ENCODE measurements at regions not wholly inside any gene's neighbourhood (a gene's known extent, or its start where the extent isn't known, plus 50 kb on each side); places are given as distances from the start of the nearest gene placed in this dataset.
A peak's percentile ranks its signal among the peaks of the same experiment; 100 is the strongest.
"Not testable (repeated sequence)": the region's sequence is repeated elsewhere in the genome, so short reads cannot be mapped to it uniquely, and the experiment has no call there.

GRCh38 chr2:64888591-64889309 lies 100.4 kb upstream of the SLC1A4 start:
- DNase-seq: peak; percentile 44

DNA sequence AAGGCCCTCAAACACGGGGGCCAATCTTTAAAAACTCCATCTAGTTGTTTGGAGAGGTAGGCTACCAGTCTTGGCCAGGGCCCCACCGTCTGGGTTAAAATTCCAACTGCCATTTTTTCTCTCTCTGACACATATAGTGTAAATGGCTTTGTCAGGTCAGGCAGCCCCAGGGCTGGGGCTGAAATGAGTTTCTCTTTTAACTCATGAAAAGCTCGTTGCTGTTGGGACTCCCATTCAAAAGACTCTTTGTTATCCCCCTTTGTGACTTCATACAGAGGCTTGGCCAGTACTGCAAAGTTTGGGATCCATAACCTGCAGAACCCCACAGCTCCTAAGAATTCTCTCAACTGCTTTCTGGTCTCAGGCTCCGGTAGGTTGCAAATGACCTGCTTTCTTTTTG lies 99.4 kb upstream of the SLC1A4 start:
- DNase-seq: no peak

DNA sequence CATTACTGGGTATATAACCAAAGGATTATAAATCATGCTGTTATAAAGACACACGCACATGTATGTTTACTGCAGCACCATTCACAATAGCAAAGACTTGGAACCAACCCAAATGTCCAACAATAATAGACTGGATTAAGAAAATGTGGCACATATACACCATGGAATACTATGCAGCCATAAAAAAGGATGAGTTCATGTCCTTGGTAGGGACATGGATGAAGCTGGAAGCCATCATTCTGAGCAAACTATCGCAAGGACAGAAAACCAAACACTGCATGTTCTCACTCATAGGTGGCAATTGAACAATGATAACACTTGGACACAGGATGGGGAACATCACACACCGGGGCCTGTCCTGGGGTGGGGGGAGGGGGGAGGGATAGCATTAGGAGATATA lies 92.6 kb upstream of the SLC1A4 start:
- not testable (repeated sequence) for DNase-seq

DNA sequence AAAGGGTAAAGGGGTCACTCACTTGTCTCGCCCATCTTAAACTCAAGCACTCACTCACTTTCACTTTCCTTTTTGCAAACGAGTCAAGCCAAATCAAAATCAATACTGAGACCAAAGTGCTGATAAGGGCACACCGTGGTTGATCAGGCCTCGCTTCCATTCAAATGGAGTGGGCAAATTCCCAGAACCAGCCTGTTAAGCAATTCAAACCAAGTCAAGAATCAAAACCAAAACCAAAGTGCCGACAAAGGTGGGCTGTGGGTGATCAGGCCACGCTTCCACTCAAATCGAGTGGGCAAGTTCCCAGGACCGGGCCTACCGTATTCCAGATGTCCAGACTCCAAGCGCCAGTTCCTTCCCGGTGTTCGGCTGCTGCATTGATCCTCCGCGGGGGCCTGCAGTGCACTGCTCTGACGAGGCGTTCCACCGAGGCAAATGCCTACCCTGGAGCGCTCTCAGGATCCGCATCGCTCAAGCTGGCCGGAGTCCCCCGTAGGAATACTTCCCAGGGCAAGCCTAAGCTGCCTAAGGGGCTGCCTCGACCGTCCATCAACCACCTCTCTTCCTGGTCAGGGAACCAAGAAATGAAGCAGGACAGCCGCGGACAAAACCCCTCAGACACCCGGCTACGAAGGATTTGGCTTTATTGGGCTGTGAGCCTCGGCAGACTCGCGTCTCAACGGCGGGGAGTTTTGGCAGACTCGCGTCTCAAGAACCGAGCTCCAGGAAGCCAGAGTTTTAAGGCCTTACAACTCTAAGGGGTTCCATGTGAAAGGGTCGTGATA lies 89.9 kb upstream of the SLC1A4 start:
- DNase-seq: no peak

DNA sequence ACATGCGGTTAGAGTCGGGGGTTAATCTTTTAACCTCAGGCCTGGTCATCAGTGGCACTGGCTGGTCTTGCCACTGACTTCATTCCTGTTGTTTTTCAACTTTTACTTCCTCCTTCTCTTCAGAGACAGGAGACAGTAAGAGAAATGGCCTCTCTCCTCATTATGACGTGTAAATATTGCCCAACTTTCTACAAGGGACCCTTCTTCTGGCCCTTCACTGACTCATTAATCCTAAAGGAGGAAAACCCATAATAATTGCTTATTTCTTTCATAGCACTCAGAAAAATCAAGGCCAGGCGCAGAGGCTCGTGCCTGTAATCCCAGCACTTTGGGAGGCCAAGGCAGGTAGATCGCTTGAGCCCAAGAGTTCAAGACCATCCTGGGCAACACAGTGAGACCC lies 89.3 kb upstream of the SLC1A4 start:
- not testable (repeated sequence) for DNase-seq

DNA sequence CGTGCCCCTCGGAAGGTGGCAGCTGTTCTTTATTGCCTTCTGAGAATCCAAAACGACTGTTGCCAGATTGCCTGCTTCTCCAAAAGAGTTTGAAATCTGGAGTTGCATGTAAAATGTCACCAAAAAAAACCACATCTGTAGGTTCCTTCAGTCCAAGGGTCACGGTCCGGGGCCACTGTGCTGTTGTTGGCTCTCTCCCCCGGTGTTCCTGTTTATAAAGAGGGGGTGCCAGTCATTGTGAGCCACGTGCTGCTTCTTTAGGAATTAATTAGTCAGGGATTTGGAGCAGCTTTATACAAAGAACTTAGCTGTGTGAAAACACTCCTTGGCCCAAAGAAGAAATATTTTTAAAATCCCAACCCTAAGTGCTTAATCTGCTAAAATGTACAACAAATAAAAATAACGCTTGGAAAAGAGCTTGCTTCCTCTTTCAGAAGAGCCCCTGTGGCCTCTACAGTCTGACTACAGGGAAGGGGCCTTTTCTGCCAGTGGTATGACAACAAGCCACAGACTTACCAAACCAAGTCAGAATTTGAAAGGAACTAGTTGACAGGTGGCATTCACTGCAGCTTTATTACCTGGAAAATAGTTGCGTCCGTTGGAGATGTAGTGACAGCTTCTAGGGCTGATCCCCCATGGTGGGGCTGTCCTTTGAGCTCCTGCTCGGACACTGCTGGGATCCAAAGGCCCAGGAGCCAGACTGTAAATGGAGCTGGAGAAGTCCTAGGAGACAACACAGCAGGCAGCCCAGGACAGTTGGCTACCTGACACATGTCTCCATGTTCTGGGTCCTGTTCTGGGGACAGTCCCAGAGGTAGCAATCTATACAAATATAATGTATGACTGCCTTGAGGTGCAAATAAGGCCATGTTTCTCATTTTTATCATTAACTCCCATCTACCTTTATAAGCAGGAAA lies 84.5 kb upstream of the SLC1A4 start:
- no peak for DNase-seq

DNA sequence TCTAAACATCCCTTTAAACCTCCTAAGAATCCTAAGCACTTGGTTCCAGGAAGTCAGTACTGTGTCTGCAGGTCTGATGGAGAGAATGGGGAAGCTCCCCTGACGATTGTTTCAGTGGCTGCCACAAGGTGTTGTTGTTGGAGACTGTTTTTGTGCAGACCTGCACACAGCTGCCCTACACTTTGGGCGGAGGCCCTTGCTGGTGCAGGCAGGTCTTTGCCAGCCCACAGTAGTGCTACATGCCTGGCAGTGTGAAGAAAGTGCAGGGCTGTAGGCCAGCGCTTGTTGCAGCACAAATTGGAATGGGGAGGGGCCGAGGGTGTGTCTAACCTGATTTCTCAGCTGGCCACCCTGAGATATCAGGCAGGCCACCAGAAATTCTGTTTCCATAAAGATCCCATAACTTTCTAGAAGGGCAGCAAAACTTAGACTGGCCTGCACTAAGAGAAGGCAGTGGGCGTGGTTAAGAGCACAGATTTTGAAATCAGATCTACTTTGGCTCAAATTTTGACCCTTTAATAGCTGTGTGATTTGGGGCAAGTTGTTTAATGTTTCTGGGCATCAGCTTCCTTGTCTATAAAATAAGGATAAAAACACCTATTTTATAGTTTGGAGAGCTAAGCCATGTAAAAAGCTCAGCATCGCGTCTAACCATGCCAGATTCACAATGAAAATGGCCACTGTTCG lies 83.7 kb upstream of the SLC1A4 start:
- DNase-seq: no peak

GRCh38 chr2:64906853-64907536 lies 82.2 kb upstream of the SLC1A4 start:
- DNase-seq: no peak

DNA sequence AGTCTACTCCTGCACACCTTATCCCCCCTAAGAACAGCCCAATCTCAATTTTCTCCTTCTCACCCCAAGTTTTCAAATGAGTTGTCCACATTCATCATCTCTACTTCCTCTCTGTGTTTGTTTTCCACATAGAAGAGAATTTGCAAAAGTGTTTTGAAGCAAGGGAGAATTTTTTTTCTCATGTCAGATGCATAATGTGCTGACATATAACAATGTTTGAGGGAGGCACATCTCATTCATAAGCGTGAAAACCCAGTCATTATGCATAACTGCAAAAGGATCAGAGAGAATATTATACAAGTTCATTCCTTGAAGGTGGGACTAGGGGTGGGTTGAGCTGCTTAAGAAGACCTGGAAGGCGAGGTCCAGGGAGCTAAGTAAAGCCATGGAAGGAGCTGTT lies 80.8 kb upstream of the SLC1A4 start:
- DNase-seq: no peak

DNA sequence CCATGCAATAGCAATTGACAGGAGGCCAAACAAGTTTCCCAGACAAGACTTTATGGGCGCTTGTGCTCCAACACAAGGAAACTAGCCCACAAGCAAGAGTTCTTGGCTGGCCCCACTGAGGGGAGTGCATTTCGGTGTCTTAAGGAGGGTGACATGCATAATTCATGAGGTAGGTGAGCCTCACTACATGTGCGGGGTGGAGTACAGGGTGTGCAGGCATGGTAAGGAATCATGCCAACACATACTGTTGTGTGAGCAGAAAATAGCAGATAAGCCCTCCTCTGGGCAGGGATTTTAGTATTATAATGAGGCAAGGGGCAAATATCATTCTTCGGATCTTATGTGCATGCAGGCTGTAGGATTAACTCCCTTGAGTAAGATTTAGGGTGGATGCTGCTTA lies 78.7 kb upstream of the SLC1A4 start:
- DNase-seq: no peak

DNA sequence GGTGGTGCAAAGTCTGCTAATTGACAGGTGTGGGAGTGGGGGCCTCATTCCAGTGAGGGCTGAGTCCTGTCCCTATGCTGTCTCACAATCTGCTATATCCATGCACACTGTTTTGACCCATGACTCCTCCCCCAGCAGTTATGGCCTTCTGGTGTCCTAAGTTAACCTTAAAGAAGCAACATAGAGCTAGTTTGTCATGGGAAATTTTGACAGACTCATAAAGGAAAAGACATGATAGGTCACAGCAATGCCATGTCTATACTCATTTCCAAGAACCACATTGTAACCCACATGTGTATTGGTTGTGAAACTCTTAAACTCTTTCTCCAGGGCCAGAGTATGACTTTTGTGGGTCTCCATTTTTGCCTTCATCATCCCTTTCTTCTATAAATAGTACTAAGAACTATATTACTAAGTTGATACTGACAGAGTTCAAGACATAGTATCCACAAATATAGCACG lies 78.2 kb upstream of the SLC1A4 start:
- DNase-seq: no peak

GRCh38 chr2:64913357-64913869 lies 75.8 kb upstream of the SLC1A4 start:
- peak; percentile 60 for DNase-seq

GRCh38 chr2:64914247-64914646 lies 75.0 kb upstream of the SLC1A4 start:
- no peak for DNase-seq

GRCh38 chr2:64914735-64915509 lies 74.3 kb upstream of the SLC1A4 start:
- DNase-seq: no peak

DNA sequence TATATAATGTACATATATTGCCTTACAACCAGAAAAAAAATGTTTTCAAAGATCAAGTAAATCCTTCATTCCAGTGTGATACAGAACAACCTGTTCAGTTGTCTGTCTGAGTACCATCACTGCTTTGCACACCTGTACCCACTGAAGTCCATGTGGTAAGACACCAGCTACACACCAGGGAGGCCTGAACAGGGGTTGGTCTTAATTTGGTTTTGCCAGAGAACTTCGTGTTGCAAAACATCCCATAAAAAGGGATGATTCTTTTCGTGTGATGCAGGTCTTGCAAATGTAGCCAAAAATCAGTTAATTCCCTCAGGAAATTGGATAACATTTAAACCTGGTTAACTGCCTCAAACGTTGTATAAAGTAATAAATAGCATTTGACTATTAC lies 73.7 kb upstream of the SLC1A4 start:
- DNase-seq: no peak

- DNase-seq: no peak
Measured at GRCh38 chr2:64918220-64918886, 70.8 kb upstream of the SLC1A4 start.

DNA sequence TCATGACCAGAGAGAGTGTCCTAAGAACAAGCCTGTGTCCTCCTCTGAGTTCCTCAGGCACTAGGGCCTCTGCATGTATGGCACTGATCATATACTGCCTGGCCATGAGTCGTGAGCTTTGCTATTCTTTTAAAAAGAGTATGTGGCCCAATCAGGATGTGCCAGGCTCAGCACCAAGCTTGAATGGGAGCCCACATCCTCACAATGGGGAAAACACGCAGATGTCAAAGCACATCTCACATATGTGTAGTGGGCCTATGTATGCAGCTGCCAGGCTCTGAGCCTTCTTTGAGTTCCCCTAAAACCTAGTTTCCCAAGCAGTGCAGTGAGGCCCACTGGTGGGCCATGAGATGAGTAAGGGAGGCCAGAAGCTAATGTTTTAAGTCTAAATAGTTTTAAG lies 69.9 kb upstream of the SLC1A4 start:
- DNase-seq: no peak

GRCh38 chr2:64922482-64923384 lies 66.5 kb upstream of the SLC1A4 start:
- no peak for DNase-seq

DNA sequence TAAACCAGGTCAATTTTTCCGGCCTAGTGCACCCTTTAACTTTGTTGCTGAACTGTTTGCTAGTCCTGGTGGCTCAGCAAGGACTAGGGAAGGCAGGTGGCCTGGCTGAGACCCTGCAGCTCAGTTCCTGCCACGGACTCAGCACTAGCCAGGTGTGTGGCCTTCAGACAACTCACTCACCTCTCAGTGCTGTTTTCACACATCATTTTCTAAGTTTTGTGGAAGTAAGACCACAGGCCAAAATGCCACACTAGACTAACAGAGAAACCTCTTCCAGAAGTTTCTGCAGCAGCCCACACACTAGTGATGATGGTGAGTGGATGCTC lies 65.9 kb upstream of the SLC1A4 start:
- DNase-seq: no peak

All from NCI-H69 (cell line).